Right lobe of liver (tissue), 6 donors: ENCODE measurements at regions not wholly inside any gene's neighbourhood (a gene's known extent, or its start where the extent isn't known, plus 50 kb on each side); places are given as distances from the start of the nearest gene placed in this dataset.

ENCODE experiments used
- ATAC-seq, 4 donors: fragments of 200-7000 bp; cut with Tn5 transposase; one replicate each; pipeline ENCODE4 v1.9.1; 2020; ENCODE audit warnings: mild to moderate bottlenecking in 4 of 4, moderate library complexity in 4 of 4
- DNase-seq, 3 donors: peaks; one replicate each; pipeline ENCODE4 v3.0.0-alpha.2; 2020
- H3K27ac ChIP-seq, 3 donors: fragments of 200-600 bp; one replicate each; pipeline ENCODE4 v1.8.0; 2022
- H3K27me3 ChIP-seq, 2 donors: fragments of 200-600 bp; one replicate each; pipeline ENCODE4 v1.8.0; 2022
- H3K36me3 ChIP-seq, 4 donors: fragments of 200-600 bp; sonication (generic) in 1 of 4; one replicate each; pipeline versions ENCODE4 v1.5.1 to v1.8.0; 2017 to 2022; ENCODE audit warnings: control low read depth in 1 of 4
- H3K4me1 ChIP-seq, 4 donors: fragments of 200-600 bp; sonication (generic) in 1 of 4; one replicate each; pipeline versions ENCODE4 v1.5.1 to v1.8.0; 2017 to 2022; ENCODE audit warnings: control low read depth in 1 of 4
- H3K4me3 ChIP-seq, 3 donors: fragments of 200-600 bp; one replicate each; pipeline ENCODE4 v1.8.0; 2022
- H3K9me3 ChIP-seq, 4 donors: fragments of 200-600 bp; sonication (generic) in 1 of 4; one replicate each; pipeline versions ENCODE4 v1.5.1 to v1.8.0; 2017 to 2022; ENCODE audit warnings: control low read depth in 1 of 4
- CTCF ChIP-seq, 4 donors: fragments of 200-600 bp in 3 of 4; fragments of 450-650 bp in 1 of 4; IDR thresholded peaks; one replicate each; pipeline versions ENCODE4 v1.5.1 to v1.8.0; 2016 to 2022; ENCODE audit warnings: antibody characterized with exemption in 4 of 4, mild to moderate bottlenecking in 2 of 4
- POLR2A ChIP-seq: fragments of 450-650 bp; IDR thresholded peaks from one replicate; pipeline ENCODE4 v1.6.1; 2017; ENCODE audit warnings: antibody characterized with exemption, mild to moderate bottlenecking
- WGBS: methylation state at CpG from one replicate; pipeline ENCODE4 v1.1.6; 2018; ENCODE audit warnings: low coverage, low lambda C conversion rate; ENCODE audit not compliant: insufficient coverage; ENCODE audit errors: missing lambda C conversion rate; 5-methylcytosine and 5-hydroxymethylcytosine counted together
- intact Hi-C, 2 donors: fragments of 100-400 bp; cut with DNase I; formaldehyde crosslinking; loops; one replicate each; pipeline versions ENCODE4 v1.11.2 to v1.14.1; 2022
- donor health status: DM: no; HTN: yes; CAD: no.
- donor health status: DM: no; HTN: no; CAD: no.
- donor health status: DM: no; HTN: no; CAD: no.
- donor health status: DM: no; HTN: yes; CAD: no.
- donor health status: DM: no; HTN: yes; CAD: no.

DNA sequence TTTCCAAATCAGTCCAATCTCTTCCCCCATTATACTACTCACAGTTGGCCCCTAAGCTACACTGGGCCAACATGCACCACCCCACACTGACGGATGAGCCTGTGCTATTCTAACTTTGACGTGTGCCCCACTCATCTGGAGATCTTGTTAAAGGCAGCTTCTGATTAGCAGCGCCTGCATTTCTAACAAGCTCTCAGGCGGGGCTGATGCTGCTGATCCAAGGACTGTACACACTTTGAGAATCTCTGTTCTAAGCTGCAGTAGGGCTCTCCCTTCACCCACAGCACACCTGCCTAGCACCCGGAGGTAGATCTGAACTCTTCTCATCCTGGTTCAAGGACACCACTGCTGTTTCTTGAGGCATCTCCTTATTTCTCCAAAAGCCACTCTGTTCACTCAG, 200.7 kb downstream of the SLC4A3 start:
- H3K27ac ChIP-seq: no peak overlapping the region
- H3K36me3 ChIP-seq: no peaks in the 10 kb centered on the region
- intact Hi-C loops: no loop called here
- no peaks in the 10 kb centered on the region for H3K27me3 ChIP-seq
- TF ChIP-seq CTCF (IDR thresholded peaks at IDR 0.05) (no peak), POLR2A (no peak)
- 0% methylated on average over 2 of the region's 5 CpGs for WGBS
- H3K9me3 ChIP-seq: no peaks in the 10 kb centered on the region
- no peak for ATAC-seq
- no peak overlapping the region for H3K4me3 ChIP-seq
- DNase-seq: no peak
- H3K4me1 ChIP-seq: no peaks in the 10 kb centered on the region

DNA sequence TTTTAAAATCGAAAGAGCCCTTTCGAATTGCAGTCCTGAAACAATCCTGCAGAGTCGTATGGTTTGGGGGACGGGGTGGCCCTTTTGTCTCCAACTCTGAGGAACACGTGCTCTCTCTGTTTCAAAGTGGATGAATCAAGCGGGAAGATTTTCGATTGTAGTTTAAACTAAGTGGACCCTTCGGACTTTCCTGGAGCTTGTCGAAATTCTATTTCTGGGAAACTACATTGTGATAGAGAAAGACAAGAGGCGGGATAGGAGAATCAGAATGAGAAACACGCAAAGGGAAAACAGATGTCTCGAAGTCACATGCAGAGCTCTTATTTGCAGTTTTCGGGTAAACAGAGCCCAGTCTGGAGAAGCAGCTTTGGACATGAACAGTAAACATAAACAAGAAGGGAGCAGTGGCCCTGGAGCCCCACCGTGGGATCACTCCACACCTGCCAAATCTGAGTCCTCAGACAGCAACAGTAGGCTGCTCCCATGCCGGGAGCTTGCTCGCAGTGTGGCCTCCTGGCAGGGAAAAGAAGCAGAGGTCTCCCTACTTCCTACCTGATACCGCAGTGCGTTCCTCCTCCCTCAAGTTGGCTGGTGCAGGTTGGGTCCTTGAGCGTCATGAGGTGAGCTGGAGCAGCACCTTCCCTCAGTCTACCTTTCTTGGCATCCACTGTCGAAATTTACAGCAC, 202.4 kb downstream of the SLC4A3 start:
- H3K27ac ChIP-seq: no peak overlapping the region
- TF ChIP-seq CTCF (IDR thresholded peaks at IDR 0.05): no peak
- no peak for TF ChIP-seq POLR2A
- intact Hi-C loops: no loop called here
- no peak for DNase-seq
- H3K4me3 ChIP-seq: no peak overlapping the region
- WGBS: 55% methylated on average over 16 of the region's 20 CpGs
- no peaks in the 10 kb centered on the region for H3K9me3 ChIP-seq
- ATAC-seq: no peak
- no peaks in the 10 kb centered on the region for H3K27me3 ChIP-seq
- H3K36me3 ChIP-seq: no peaks in the 10 kb centered on the region
- H3K4me1 ChIP-seq: no peaks in the 10 kb centered on the region

DNA sequence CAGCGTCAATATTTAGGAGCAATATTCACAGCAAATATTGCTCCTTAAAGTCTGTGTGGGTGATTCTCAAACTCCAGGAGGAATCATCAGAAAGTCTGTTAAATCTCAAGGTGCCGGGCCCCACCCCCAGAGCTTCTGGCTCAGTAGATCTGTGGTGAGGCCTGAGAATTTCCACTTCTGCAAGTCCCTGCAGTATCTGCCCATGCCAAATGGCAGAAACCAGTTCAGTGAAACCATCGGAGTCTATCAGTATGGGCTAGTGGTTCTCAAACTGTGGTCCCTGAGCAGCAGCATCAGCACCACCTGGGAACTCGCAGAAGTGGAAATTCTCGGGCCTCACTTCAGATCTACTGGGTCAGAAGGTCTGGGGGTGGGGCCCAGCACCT, 202.9 kb downstream of the SLC4A3 start:
- Histone ChIP-seq H3K4me1 (no peaks in the 10 kb centered on the region), H3K36me3 (no peaks in the 10 kb centered on the region), H3K27ac (no peak overlapping the region), H3K9me3 (no peaks in the 10 kb centered on the region), H3K27me3 (no peaks in the 10 kb centered on the region), H3K4me3 (no peak overlapping the region)
- ATAC-seq: no peak
- 70% methylated on average over 2 of the region's 5 CpGs for WGBS
- intact Hi-C loops: no loop called here
- TF ChIP-seq CTCF (IDR thresholded peaks at IDR 0.05) (no peak), POLR2A (no peak)
- no peak for DNase-seq

DNA sequence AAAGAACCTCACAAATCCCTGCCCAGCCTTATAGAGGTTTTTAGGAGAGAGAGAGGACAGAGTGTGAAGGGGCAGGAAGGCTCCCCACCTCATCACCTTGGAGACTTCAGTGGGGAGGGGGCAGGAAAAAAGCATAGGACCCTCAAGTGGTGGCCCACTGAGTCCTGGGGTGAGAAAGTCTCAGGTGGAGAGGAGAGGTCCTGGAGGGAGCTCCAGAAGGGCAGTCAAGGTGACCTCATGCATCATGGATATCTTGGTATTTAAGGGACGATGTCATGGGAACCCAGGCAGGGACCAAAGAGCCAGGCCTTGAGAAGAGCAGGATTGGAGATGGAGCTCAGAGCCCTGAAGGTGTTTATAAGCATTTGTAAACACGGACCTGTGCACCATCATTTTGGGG, 204.5 kb downstream of the SLC4A3 start:
- H3K36me3 ChIP-seq: no peaks in the 10 kb centered on the region
- H3K9me3 ChIP-seq: no peaks in the 10 kb centered on the region
- no peaks in the 10 kb centered on the region for H3K27me3 ChIP-seq
- TF ChIP-seq POLR2A: no peak
- TF ChIP-seq CTCF (IDR thresholded peaks at IDR 0.05): no peak
- H3K4me1 ChIP-seq: no peaks in the 10 kb centered on the region
- no peak overlapping the region for H3K4me3 ChIP-seq
- DNase-seq (no peak), ATAC-seq (no peak)
- WGBS: 38% methylated on average over 1 of the region's 2 CpGs
- H3K27ac ChIP-seq: no peak overlapping the region
- intact Hi-C loops: no loop called here

GRCh38 chr2:219832904-219833303, 205.5 kb downstream of the SLC4A3 start:
- Histone ChIP-seq H3K27ac (no peak overlapping the region), H3K27me3 (no peaks in the 10 kb centered on the region), H3K4me1 (no peaks in the 10 kb centered on the region), H3K36me3 (no peaks in the 10 kb centered on the region), H3K4me3 (no peak overlapping the region), H3K9me3 (no peaks in the 10 kb centered on the region)
- TF ChIP-seq POLR2A (no peak), CTCF (IDR thresholded peaks at IDR 0.05) (no peak)
- WGBS: 40% methylated on average over 1 of the region's 1 CpG
- intact Hi-C loops: no loop called here
- DNase-seq (no peak), ATAC-seq (peak in 1 of 4 donors; percentile 20)
